ENCODE measurements at regions not wholly inside any gene's neighbourhood (a gene's known extent, or its start where the extent isn't known, plus 50 kb on each side); places are given as distances from the start of the nearest gene placed in this dataset.

GRCh38 chr14:95034788-95035187, 122.5 kb downstream of the DICER1 start:
- Histone ChIP-seq H3K27me3 (ENCODE audit: control insufficient read depth in 2 of 2, insufficient read depth in 2 of 2, low read length in 2 of 2) (no peaks in the 10 kb centered on the region), H3K4me3 (ENCODE audit: low read length in 2 of 2) (no peak overlapping the region), H3K9ac (ENCODE audit: low read depth in 1 of 2, low read length in 2 of 2) (no peak overlapping the region), H3K9me3 (ENCODE audit: control insufficient read depth in 2 of 2, low read length in 2 of 2) (no peaks in the 10 kb centered on the region), H3K4me1 (ENCODE audit: control insufficient read depth in 2 of 2, insufficient read depth in 2 of 2, low read length in 2 of 2) (no peaks in the 10 kb centered on the region), H3K36me3 (ENCODE audit: control insufficient read depth in 2 of 2, insufficient read depth in 2 of 2, low read length in 2 of 2) (no peaks in the 10 kb centered on the region), H3K27ac (ENCODE audit: low read depth in 2 of 2, low read length in 2 of 2) (no peak overlapping the region)

DNA sequence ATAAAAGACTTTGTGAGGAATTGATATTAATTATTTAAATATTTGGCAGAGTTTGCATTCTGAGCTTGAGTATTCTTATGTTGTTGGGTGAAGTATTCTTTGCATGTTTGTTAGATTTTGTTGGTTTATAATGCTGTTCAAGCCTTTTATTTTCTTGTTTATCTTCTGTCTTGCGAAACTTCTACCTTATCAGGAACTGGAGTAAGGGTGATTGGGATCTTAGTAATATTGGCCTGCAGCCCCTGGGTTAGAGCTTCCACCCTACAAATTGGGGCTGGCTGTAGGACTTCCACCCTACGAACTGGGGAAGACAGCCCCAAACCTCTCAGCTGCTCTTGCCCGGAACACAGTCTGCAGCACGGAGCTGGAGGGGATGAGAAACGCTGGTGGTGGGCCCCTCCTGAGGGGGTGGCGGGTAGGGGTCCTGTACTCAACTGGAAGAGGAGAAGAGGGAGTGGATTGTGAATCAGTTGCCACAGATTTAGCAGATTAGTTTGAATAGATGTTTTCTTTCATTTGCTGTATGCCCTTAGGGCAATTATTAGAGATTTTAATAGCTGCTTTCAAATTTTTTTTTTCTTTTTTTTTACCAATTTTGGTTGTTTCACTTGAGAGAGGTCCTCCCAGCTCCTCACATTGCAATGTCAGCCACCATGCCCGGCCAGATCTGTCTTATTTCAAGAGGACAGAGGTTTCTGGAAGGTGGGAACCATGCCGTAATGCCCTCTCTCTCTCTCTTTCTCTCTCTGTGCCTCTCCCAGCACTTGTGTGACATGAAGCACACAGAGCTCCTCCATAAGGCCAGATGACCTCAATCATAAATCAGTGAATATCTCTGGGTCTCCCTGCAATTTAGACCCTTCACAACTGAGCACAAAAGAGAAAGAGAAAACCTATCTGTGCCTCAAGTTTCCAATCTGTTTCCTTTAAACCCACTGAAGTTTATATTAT, 123.4 kb downstream of the DICER1 start:
- H3K27ac ChIP-seq (ENCODE audit: low read depth in 2 of 2, low read length in 2 of 2) = no peak overlapping the region
- no peaks in the 10 kb centered on the region for H3K9me3 ChIP-seq (ENCODE audit: control insufficient read depth in 2 of 2, low read length in 2 of 2)
- H3K4me3 ChIP-seq (ENCODE audit: low read length in 2 of 2) = no peak overlapping the region
- no peaks in the 10 kb centered on the region for H3K4me1 ChIP-seq (ENCODE audit: control insufficient read depth in 2 of 2, insufficient read depth in 2 of 2, low read length in 2 of 2)
- H3K27me3 ChIP-seq (ENCODE audit: control insufficient read depth in 2 of 2, insufficient read depth in 2 of 2, low read length in 2 of 2) = no peaks in the 10 kb centered on the region
- H3K36me3 ChIP-seq (ENCODE audit: control insufficient read depth in 2 of 2, insufficient read depth in 2 of 2, low read length in 2 of 2) = no peaks in the 10 kb centered on the region
- H3K9ac ChIP-seq (ENCODE audit: low read depth in 1 of 2, low read length in 2 of 2) = no peak overlapping the region

- Histone ChIP-seq H3K4me3 (ENCODE audit: low read length in 2 of 2) (no peak overlapping the region), H3K27ac (ENCODE audit: low read depth in 2 of 2, low read length in 2 of 2) (no peak overlapping the region), H3K9ac (ENCODE audit: low read depth in 1 of 2, low read length in 2 of 2) (no peak overlapping the region), H3K9me3 (ENCODE audit: control insufficient read depth in 2 of 2, low read length in 2 of 2) (no peaks in the 10 kb centered on the region), H3K4me1 (ENCODE audit: control insufficient read depth in 2 of 2, insufficient read depth in 2 of 2, low read length in 2 of 2) (no peaks in the 10 kb centered on the region), H3K36me3 (ENCODE audit: control insufficient read depth in 2 of 2, insufficient read depth in 2 of 2, low read length in 2 of 2) (no peaks in the 10 kb centered on the region), H3K27me3 (ENCODE audit: control insufficient read depth in 2 of 2, insufficient read depth in 2 of 2, low read length in 2 of 2) (no peaks in the 10 kb centered on the region)
Measured at GRCh38 chr14:95033031-95033430, 124.3 kb downstream of the DICER1 start.

DNA sequence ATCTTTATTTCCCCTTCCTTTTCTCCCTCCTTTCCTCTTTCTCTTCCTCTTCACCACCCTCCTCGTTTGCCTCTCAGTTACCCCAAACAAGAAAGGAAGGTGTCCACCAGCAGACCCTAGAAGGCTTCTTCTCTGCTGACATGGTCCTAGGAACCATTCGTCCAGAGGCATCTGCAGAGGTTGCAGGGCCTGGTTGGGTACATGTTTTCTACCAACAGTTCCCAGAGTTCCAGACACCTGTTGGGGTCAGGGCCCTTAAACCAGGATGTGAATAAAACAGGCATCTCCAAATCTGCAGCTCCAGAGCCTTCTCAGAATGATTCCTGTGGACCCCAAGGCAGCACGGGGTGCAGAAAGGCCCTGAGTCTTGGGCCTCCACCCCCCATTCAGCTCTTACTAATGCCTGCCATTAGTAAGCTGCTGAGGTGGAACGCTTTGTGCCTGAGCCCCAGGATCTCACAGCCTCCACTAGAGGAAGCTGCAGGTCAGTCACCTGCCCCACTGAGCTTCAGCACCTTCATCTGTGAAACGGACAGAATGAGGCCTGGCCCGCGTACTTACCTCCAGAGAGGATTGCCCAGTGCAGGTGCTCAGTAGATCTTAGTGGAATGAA, 130.4 kb downstream of the DICER1 start:
- Histone ChIP-seq H3K27me3 (ENCODE audit: control insufficient read depth in 2 of 2, insufficient read depth in 2 of 2, low read length in 2 of 2) (peaks cover 0 to 2% of the 10 kb centered on the region in 2 donors), H3K9ac (ENCODE audit: low read depth in 1 of 2, low read length in 2 of 2) (no peak overlapping the region), H3K4me3 (ENCODE audit: low read length in 2 of 2) (no peak overlapping the region), H3K9me3 (ENCODE audit: control insufficient read depth in 2 of 2, low read length in 2 of 2) (no peaks in the 10 kb centered on the region), H3K36me3 (ENCODE audit: control insufficient read depth in 2 of 2, insufficient read depth in 2 of 2, low read length in 2 of 2) (no peaks in the 10 kb centered on the region), H3K4me1 (ENCODE audit: control insufficient read depth in 2 of 2, insufficient read depth in 2 of 2, low read length in 2 of 2) (no peaks in the 10 kb centered on the region), H3K27ac (ENCODE audit: low read depth in 2 of 2, low read length in 2 of 2) (no peak overlapping the region)

DNA sequence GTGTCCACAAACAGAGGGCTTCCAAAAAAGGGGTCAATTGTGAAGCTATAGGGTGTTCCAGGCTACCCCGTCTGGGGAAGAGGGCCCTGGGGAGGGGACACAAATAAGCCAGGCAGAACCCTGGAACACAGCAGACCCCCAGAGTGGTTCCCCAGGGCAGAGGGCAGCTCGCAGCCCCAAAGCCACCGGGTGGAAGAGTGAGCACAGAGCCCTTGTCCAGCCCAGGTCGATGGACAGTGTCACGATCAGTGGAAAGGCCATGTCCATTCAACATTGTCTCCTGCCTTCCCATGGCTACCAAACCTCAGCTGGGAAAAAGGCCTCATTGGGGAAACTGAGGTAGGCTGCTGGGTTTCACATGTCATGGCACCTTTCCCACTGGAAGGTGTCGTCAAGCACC, 131.4 kb downstream of the DICER1 start:
- Histone ChIP-seq H3K4me3 (ENCODE audit: low read length in 2 of 2) (no peak overlapping the region), H3K27me3 (ENCODE audit: control insufficient read depth in 2 of 2, insufficient read depth in 2 of 2, low read length in 2 of 2) (peaks cover 0 to 2% of the 10 kb centered on the region in 2 donors), H3K27ac (ENCODE audit: low read depth in 2 of 2, low read length in 2 of 2) (no peak overlapping the region), H3K36me3 (ENCODE audit: control insufficient read depth in 2 of 2, insufficient read depth in 2 of 2, low read length in 2 of 2) (no peaks in the 10 kb centered on the region), H3K9me3 (ENCODE audit: control insufficient read depth in 2 of 2, low read length in 2 of 2) (no peaks in the 10 kb centered on the region), H3K9ac (ENCODE audit: low read depth in 1 of 2, low read length in 2 of 2) (no peak overlapping the region), H3K4me1 (ENCODE audit: control insufficient read depth in 2 of 2, insufficient read depth in 2 of 2, low read length in 2 of 2) (no peaks in the 10 kb centered on the region)

- no peaks in the 10 kb centered on the region for H3K36me3 ChIP-seq (ENCODE audit: control insufficient read depth in 2 of 2, insufficient read depth in 2 of 2, low read length in 2 of 2)
- no peak overlapping the region for H3K9ac ChIP-seq (ENCODE audit: low read depth in 1 of 2, low read length in 2 of 2)
- H3K27ac ChIP-seq (ENCODE audit: low read depth in 2 of 2, low read length in 2 of 2) = no peak overlapping the region
- no peak overlapping the region for H3K4me3 ChIP-seq (ENCODE audit: low read length in 2 of 2)
- H3K27me3 ChIP-seq (ENCODE audit: control insufficient read depth in 2 of 2, insufficient read depth in 2 of 2, low read length in 2 of 2) = peaks cover 0 to 2% of the 10 kb centered on the region in 2 donors
- H3K9me3 ChIP-seq (ENCODE audit: control insufficient read depth in 2 of 2, low read length in 2 of 2) = no peaks in the 10 kb centered on the region
- H3K4me1 ChIP-seq (ENCODE audit: control insufficient read depth in 2 of 2, insufficient read depth in 2 of 2, low read length in 2 of 2) = no peaks in the 10 kb centered on the region
Measured at GRCh38 chr14:95025218-95025617, 132.1 kb downstream of the DICER1 start.

DNA sequence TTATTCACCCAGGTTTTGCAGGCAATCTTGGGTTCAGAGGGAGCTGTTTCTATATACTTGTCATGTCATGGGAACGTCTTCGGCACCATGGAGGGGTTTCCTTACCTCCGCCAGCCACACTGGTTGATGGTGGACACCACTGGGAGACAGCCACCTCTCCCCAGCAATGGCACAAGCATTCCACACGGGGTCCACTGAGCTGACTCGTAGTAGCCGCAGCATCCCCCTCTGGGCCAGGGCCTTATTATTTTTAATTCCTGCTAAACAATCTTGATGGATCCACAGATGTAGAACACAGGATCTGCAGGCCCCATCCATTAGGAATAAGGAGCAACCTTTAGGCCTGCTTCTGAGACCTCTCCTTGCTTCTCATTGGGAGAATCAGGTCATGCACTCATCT, 132.9 kb downstream of the DICER1 start:
- H3K9ac ChIP-seq (ENCODE audit: low read depth in 1 of 2, low read length in 2 of 2) = no peak overlapping the region
- no peaks in the 10 kb centered on the region for H3K4me1 ChIP-seq (ENCODE audit: control insufficient read depth in 2 of 2, insufficient read depth in 2 of 2, low read length in 2 of 2)
- H3K4me3 ChIP-seq (ENCODE audit: low read length in 2 of 2) = no peak overlapping the region
- H3K36me3 ChIP-seq (ENCODE audit: control insufficient read depth in 2 of 2, insufficient read depth in 2 of 2, low read length in 2 of 2) = no peaks in the 10 kb centered on the region
- no peak overlapping the region for H3K27ac ChIP-seq (ENCODE audit: low read depth in 2 of 2, low read length in 2 of 2)
- no peaks in the 10 kb centered on the region for H3K9me3 ChIP-seq (ENCODE audit: control insufficient read depth in 2 of 2, low read length in 2 of 2)
- H3K27me3 ChIP-seq (ENCODE audit: control insufficient read depth in 2 of 2, insufficient read depth in 2 of 2, low read length in 2 of 2) = peaks cover 0 to 2% of the 10 kb centered on the region in 2 donors

- Histone ChIP-seq H3K4me1 (ENCODE audit: control insufficient read depth in 2 of 2, insufficient read depth in 2 of 2, low read length in 2 of 2) (no peaks in the 10 kb centered on the region), H3K36me3 (ENCODE audit: control insufficient read depth in 2 of 2, insufficient read depth in 2 of 2, low read length in 2 of 2) (no peaks in the 10 kb centered on the region), H3K9ac (ENCODE audit: low read depth in 1 of 2, low read length in 2 of 2) (no peak overlapping the region), H3K27ac (ENCODE audit: low read depth in 2 of 2, low read length in 2 of 2) (no peak overlapping the region), H3K4me3 (ENCODE audit: low read length in 2 of 2) (no peak overlapping the region), H3K27me3 (ENCODE audit: control insufficient read depth in 2 of 2, insufficient read depth in 2 of 2, low read length in 2 of 2) (peaks cover 0 to 2% of the 10 kb centered on the region in 2 donors), H3K9me3 (ENCODE audit: control insufficient read depth in 2 of 2, low read length in 2 of 2) (no peaks in the 10 kb centered on the region)
Measured at GRCh38 chr14:95023886-95024285, 133.4 kb downstream of the DICER1 start.

DNA sequence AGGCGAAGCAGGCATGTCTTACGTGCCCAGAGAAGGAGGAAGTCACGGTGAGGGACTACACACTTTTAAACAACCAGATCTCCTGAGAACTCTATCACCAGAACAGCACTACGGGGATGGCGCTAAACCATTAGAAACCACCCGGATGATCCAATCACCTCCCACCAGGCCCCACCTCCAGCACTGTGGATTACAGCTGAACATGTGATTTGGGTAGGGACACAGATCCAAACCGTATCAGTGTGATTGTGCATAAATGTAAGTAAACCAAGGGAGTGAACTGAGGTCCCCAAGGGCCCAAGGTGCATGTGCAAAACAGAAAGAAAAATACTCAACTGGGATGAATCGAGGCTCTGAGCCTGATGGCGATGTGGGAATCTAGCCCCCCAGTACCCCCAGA, 134.2 kb downstream of the DICER1 start:
- H3K9me3 ChIP-seq (ENCODE audit: control insufficient read depth in 2 of 2, low read length in 2 of 2) = no peaks in the 10 kb centered on the region
- no peak overlapping the region for H3K9ac ChIP-seq (ENCODE audit: low read depth in 1 of 2, low read length in 2 of 2)
- no peak overlapping the region for H3K4me3 ChIP-seq (ENCODE audit: low read length in 2 of 2)
- peaks cover 0 to 2% of the 10 kb centered on the region in 2 donors for H3K27me3 ChIP-seq (ENCODE audit: control insufficient read depth in 2 of 2, insufficient read depth in 2 of 2, low read length in 2 of 2)
- no peaks in the 10 kb centered on the region for H3K4me1 ChIP-seq (ENCODE audit: control insufficient read depth in 2 of 2, insufficient read depth in 2 of 2, low read length in 2 of 2)
- H3K27ac ChIP-seq (ENCODE audit: low read depth in 2 of 2, low read length in 2 of 2) = no peak overlapping the region
- no peaks in the 10 kb centered on the region for H3K36me3 ChIP-seq (ENCODE audit: control insufficient read depth in 2 of 2, insufficient read depth in 2 of 2, low read length in 2 of 2)

DNA sequence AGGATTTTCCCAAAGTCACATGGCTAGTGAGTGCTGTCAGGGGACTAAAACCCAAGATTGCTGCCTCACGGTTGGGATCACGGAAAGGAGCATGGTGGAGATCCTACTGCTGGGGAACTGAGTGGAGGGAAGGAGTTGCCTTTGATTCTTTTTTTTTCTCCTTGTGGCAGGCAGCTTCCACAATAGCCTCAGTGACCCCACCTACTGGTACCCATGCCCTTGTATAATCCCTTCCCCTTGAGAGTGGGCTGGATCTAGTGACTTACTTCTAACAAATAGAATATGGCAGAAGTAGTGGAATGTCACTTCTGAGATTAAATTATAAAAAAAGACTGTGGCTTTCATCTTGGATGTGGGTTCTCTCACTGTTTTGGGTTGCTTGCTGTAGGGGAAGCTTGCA, 135.7 kb downstream of the DICER1 start:
- Histone ChIP-seq H3K36me3 (ENCODE audit: control insufficient read depth in 2 of 2, insufficient read depth in 2 of 2, low read length in 2 of 2) (no peaks in the 10 kb centered on the region), H3K4me3 (ENCODE audit: low read length in 2 of 2) (no peak overlapping the region), H3K4me1 (ENCODE audit: control insufficient read depth in 2 of 2, insufficient read depth in 2 of 2, low read length in 2 of 2) (no peaks in the 10 kb centered on the region), H3K9ac (ENCODE audit: low read depth in 1 of 2, low read length in 2 of 2) (no peak overlapping the region), H3K27ac (ENCODE audit: low read depth in 2 of 2, low read length in 2 of 2) (no peak overlapping the region), H3K9me3 (ENCODE audit: control insufficient read depth in 2 of 2, low read length in 2 of 2) (no peaks in the 10 kb centered on the region), H3K27me3 (ENCODE audit: control insufficient read depth in 2 of 2, insufficient read depth in 2 of 2, low read length in 2 of 2) (peaks cover 0 to 2% of the 10 kb centered on the region in 2 donors)
